ENCODE measurements at regions not wholly inside any gene's neighbourhood (a gene's known extent, or its start where the extent isn't known, plus 50 kb on each side); places are given as distances from the start of the nearest gene placed in this dataset.

- no peaks in the 10 kb centered on the region for H3K9me2 ChIP-seq (ENCODE audit: insufficient read depth)
- no peak overlapping the region for H3K4me3 ChIP-seq
- TF ChIP-seq EZH2 (IDR thresholded peaks at IDR 0.05; ENCODE audit: low read depth, unreplicated experiment) (no peak), NANOG (IDR thresholded peaks at IDR 0.05; ENCODE audit: borderline replicate concordance) (no peak), ZNF331 (CRISPR knock-in tag; IDR thresholded peaks at IDR 0.05; ENCODE audit: low read depth) (no peak), ZNF114 (CRISPR knock-in tag; IDR thresholded peaks at IDR 0.05) (no peak), POLR2AphosphoS5 (IDR thresholded peaks at IDR 0.05; ENCODE audit: low read depth) (no peak), ZNF462 (CRISPR knock-in tag; IDR thresholded peaks at IDR 0.05) (no peak), REST (IDR thresholded peaks at IDR 0.05; ENCODE audit: unreplicated experiment) (no peak), EZH2phosphoT487 (IDR thresholded peaks at IDR 0.05; ENCODE audit: unreplicated experiment) (no peak)
- Mint-ChIP-seq H3K4me3 (no peak overlapping the region), H3K36me3 (ENCODE audit: low read depth) (0 out of 3 replicates have a peak, but pooled peaks cover 5% of the 10 kb centered on the region), H3K27ac (peak overlapping the region; percentile 16), H3K9me3 (peaks cover 14% of the 10 kb centered on the region), H3K4me1 (no peaks in the 10 kb centered on the region), H3K27me3 (ENCODE audit: insufficient read depth, low read depth, poor library complexity) (no peaks in the 10 kb centered on the region)
- no peaks in the 10 kb centered on the region for H3K36me3 ChIP-seq (ENCODE audit: insufficient read depth)
- no peaks in the 10 kb centered on the region for H3K4me1 ChIP-seq (ENCODE audit: insufficient read depth)
- no peaks in the 10 kb centered on the region for H4K20me1 ChIP-seq (replicated peaks; ENCODE audit: insufficient read depth)
- no peaks in the 10 kb centered on the region for H3F3A ChIP-seq (replicated peaks; ENCODE audit: low read depth)
- H3K27ac ChIP-seq (ENCODE audit: low read depth) = no peak overlapping the region
- no peak overlapping the region for H2AFZ ChIP-seq
- ATAC-seq = no peak
- no peak for DNase-seq (ENCODE audit: low spot score)
- H3K27me3 ChIP-seq (ENCODE audit: insufficient read depth) = no peaks in the 10 kb centered on the region
- no peaks in the 10 kb centered on the region for H3K79me2 ChIP-seq (replicated peaks; ENCODE audit: insufficient read depth)
- H3K4me2 ChIP-seq = no peak overlapping the region
These were observed 186.7 kb downstream of the CRPPA start for GRCh38 chr7:16234493-16235146.

All from GM23338 (cell line).